HG03342 (cell line): ENCODE measurements at regions not wholly inside any gene's neighbourhood (a gene's known extent, or its start where the extent isn't known, plus 50 kb on each side); places are given as distances from the start of the nearest gene placed in this dataset.

Experiments
- ATAC-seq: cut with Tn5 transposase; IDR thresholded peaks from one replicate; pipeline ENCODE4 v1.9.1; 2021; ENCODE audit warnings: mild to moderate bottlenecking, moderate library complexity; ENCODE audit not compliant: unreplicated experiment

GRCh38 chr2:145677371-145677770 is 1157.5 kb upstream of the ZEB2 start:
- ATAC-seq = no peak

- no peak for ATAC-seq
Measured at GRCh38 chr2:145674705-145675104, 1154.8 kb upstream of the ZEB2 start.

GRCh38 chr2:145669301-145669700 is 1149.4 kb upstream of the ZEB2 start:
- no peak for ATAC-seq

- no peak for ATAC-seq
Measured at GRCh38 chr2:145666552-145666951, 1146.6 kb upstream of the ZEB2 start.

GRCh38 chr2:145657265-145657664 is 1137.3 kb upstream of the ZEB2 start:
- no peak for ATAC-seq

GRCh38 chr2:145655165-145655765 is 1135.3 kb upstream of the ZEB2 start:
- ATAC-seq = no peak

GRCh38 chr2:145654746-145655145 is 1134.8 kb upstream of the ZEB2 start:
- ATAC-seq = no peak

- no peak for ATAC-seq
Measured at GRCh38 chr2:145654156-145654555, 1134.2 kb upstream of the ZEB2 start.

- ATAC-seq = no peak
Measured at GRCh38 chr2:145653553-145653952, 1133.6 kb upstream of the ZEB2 start.

GRCh38 chr2:145652571-145653545 is 1132.9 kb upstream of the ZEB2 start:
- ATAC-seq = no peak

GRCh38 chr2:145652036-145652435 is 1132.1 kb upstream of the ZEB2 start:
- no peak for ATAC-seq

- ATAC-seq = no peak
Measured at GRCh38 chr2:145650226-145650625, 1130.3 kb upstream of the ZEB2 start.

GRCh38 chr2:145649061-145649460 is 1129.1 kb upstream of the ZEB2 start:
- no peak for ATAC-seq

GRCh38 chr2:145644820-145645302 is 1124.9 kb upstream of the ZEB2 start:
- ATAC-seq = peak; percentile 96

GRCh38 chr2:145638675-145639074 is 1118.8 kb upstream of the ZEB2 start:
- no peak for ATAC-seq

GRCh38 chr2:145635706-145636427 is 1115.9 kb upstream of the ZEB2 start:
- no peak for ATAC-seq

- no peak for ATAC-seq
Measured at GRCh38 chr2:145631561-145631960, 1111.6 kb upstream of the ZEB2 start.

- no peak for ATAC-seq
Measured at GRCh38 chr2:145626301-145626700, 1106.4 kb upstream of the ZEB2 start.

GRCh38 chr2:145625111-145625510 is 1105.2 kb upstream of the ZEB2 start:
- ATAC-seq = no peak

GRCh38 chr2:145623136-145623535 is 1103.2 kb upstream of the ZEB2 start:
- no peak for ATAC-seq

- ATAC-seq = no peak
Measured at GRCh38 chr2:145622285-145622684, 1102.4 kb upstream of the ZEB2 start.
